ENCODE measurements at regions not wholly inside any gene's neighbourhood (a gene's known extent, or its start where the extent isn't known, plus 50 kb on each side); places are given as distances from the start of the nearest gene placed in this dataset.

- Mint-ChIP-seq H3K27me3 (ENCODE audit: unreplicated experiment) (no peaks in the 10 kb centered on the region), H3K36me3 (ENCODE audit: unreplicated experiment) (no peaks in the 10 kb centered on the region), H3K4me1 (ENCODE audit: low read depth, unreplicated experiment) (no peaks in the 10 kb centered on the region), H3K4me3 (ENCODE audit: unreplicated experiment) (no peak overlapping the region), H3K9me3 (ENCODE audit: unreplicated experiment) (no peaks in the 10 kb centered on the region), H3K27ac (ENCODE audit: unreplicated experiment) (no peak overlapping the region)
- TF ChIP-seq CTCF (IDR thresholded peaks at IDR 0.05; ENCODE audit: partially characterized antibody, unreplicated experiment) = no peak
- no peak for DNase-seq
These were observed 1040.0 kb downstream of the STPG2 start for GRCh38 chr4:97103252-97103651.

- H3K27me3 Mint-ChIP-seq (ENCODE audit: unreplicated experiment) = no peaks in the 10 kb centered on the region
- H3K9me3 Mint-ChIP-seq (ENCODE audit: unreplicated experiment) = no peaks in the 10 kb centered on the region
- no peak overlapping the region for H3K27ac Mint-ChIP-seq (ENCODE audit: unreplicated experiment)
- H3K36me3 Mint-ChIP-seq (ENCODE audit: unreplicated experiment) = no peaks in the 10 kb centered on the region
- DNase-seq = no peak
- H3K4me3 Mint-ChIP-seq (ENCODE audit: unreplicated experiment) = no peak overlapping the region
- no peak for TF ChIP-seq CTCF (IDR thresholded peaks at IDR 0.05; ENCODE audit: partially characterized antibody, unreplicated experiment)
- no peaks in the 10 kb centered on the region for H3K4me1 Mint-ChIP-seq (ENCODE audit: low read depth, unreplicated experiment)
These were observed 1039.3 kb downstream of the STPG2 start for GRCh38 chr4:97104006-97104405.

- no peak for TF ChIP-seq CTCF (IDR thresholded peaks at IDR 0.05; ENCODE audit: partially characterized antibody, unreplicated experiment)
- Mint-ChIP-seq H3K27ac (ENCODE audit: unreplicated experiment) (no peak overlapping the region), H3K4me1 (ENCODE audit: low read depth, unreplicated experiment) (no peaks in the 10 kb centered on the region), H3K36me3 (ENCODE audit: unreplicated experiment) (no peaks in the 10 kb centered on the region), H3K9me3 (ENCODE audit: unreplicated experiment) (no peaks in the 10 kb centered on the region), H3K4me3 (ENCODE audit: unreplicated experiment) (no peak overlapping the region), H3K27me3 (ENCODE audit: unreplicated experiment) (no peaks in the 10 kb centered on the region)
- no peak for DNase-seq
These were observed 1038.6 kb downstream of the STPG2 start for GRCh38 chr4:97104666-97105065.

DNA sequence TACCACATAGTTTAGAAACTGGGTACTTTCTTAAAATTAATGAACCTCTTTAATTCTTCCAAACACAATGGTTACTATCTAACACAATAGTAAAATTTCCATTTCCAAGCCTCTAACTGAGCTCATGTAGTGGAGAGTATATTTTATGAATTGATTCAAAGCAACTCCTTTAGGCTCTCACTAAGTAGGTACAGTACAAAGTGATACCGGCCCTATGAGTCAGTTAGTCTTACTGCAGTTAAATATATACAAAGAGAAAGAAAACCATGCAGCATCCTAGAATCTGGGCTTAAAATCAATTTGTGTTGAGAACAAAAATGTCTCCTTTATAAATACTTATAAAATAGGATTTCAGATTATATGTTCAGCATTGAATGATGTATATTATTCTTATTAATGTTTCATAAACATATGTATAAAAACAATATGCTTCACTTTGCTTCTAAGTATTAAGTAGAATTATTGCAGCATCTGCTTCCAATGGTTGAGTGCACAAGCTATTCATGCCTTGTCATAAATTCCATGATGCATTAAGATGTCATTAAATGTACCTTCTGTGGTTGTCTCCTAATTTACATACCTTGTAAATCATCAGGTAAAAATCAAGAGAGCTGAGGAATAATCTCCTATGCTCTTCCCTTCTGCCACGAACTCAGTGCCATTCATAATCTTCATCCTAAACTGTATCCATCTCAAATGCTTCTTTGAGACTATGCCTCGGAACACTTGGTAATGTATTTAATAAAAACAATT is 1037.8 kb downstream of the STPG2 start:
- no peaks in the 10 kb centered on the region for H3K27me3 Mint-ChIP-seq (ENCODE audit: unreplicated experiment)
- no peak for DNase-seq
- no peaks in the 10 kb centered on the region for H3K9me3 Mint-ChIP-seq (ENCODE audit: unreplicated experiment)
- H3K4me1 Mint-ChIP-seq (ENCODE audit: low read depth, unreplicated experiment) = no peaks in the 10 kb centered on the region
- H3K4me3 Mint-ChIP-seq (ENCODE audit: unreplicated experiment) = no peak overlapping the region
- no peaks in the 10 kb centered on the region for H3K36me3 Mint-ChIP-seq (ENCODE audit: unreplicated experiment)
- H3K27ac Mint-ChIP-seq (ENCODE audit: unreplicated experiment) = no peak overlapping the region
- no peak for TF ChIP-seq CTCF (IDR thresholded peaks at IDR 0.05; ENCODE audit: partially characterized antibody, unreplicated experiment)

DNA sequence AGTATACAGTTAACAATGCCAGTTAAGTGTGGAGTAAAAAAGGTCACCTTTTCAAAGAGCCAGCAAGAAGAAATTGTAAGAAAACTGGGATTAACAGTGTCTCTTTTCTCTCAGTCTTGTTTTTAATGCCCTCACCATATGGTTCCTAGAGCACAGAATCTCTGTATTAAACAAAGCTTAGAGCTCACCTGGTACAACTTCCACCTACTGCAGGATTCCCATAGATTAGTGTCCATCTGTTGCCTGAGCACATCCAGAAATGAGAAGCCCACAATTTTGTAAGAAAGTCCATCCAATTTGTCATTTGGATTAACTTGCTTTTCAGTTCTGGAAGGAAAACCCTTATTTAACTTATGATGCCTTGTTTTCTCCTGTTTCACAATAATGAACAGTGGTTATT is 1037.1 kb downstream of the STPG2 start:
- Mint-ChIP-seq H3K27ac (ENCODE audit: unreplicated experiment) (no peak overlapping the region), H3K27me3 (ENCODE audit: unreplicated experiment) (no peaks in the 10 kb centered on the region), H3K4me3 (ENCODE audit: unreplicated experiment) (no peak overlapping the region), H3K9me3 (ENCODE audit: unreplicated experiment) (no peaks in the 10 kb centered on the region), H3K36me3 (ENCODE audit: unreplicated experiment) (no peaks in the 10 kb centered on the region), H3K4me1 (ENCODE audit: low read depth, unreplicated experiment) (no peaks in the 10 kb centered on the region)
- TF ChIP-seq CTCF (IDR thresholded peaks at IDR 0.05; ENCODE audit: partially characterized antibody, unreplicated experiment) = no peak
- no peak for DNase-seq

Measured in glutamatergic neuron (in vitro differentiated cells).